ENCODE measurements at regions not wholly inside any gene's neighbourhood (a gene's known extent, or its start where the extent isn't known, plus 50 kb on each side); places are given as distances from the start of the nearest gene placed in this dataset.

DNA sequence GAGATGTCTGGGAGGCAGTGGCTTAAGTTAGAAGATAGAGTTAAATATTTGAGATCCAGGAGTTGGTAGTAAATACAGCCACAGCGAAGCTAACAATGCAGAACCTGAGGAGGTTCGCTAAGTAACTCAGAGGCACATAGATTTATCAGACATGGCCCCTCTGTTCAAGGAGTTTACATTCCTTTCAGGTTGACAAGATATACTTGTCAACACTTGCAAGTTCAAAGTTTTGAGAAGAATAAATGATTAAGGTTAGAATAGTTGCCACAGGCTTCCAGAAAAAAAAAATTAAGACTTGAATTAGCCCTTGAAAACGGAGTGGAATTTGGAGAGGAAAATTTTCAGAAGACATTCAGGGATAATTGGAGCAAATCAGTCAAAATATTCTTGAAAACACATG lies 658.3 kb upstream of the WWC1 start:
- TF ChIP-seq, protein P1, sequence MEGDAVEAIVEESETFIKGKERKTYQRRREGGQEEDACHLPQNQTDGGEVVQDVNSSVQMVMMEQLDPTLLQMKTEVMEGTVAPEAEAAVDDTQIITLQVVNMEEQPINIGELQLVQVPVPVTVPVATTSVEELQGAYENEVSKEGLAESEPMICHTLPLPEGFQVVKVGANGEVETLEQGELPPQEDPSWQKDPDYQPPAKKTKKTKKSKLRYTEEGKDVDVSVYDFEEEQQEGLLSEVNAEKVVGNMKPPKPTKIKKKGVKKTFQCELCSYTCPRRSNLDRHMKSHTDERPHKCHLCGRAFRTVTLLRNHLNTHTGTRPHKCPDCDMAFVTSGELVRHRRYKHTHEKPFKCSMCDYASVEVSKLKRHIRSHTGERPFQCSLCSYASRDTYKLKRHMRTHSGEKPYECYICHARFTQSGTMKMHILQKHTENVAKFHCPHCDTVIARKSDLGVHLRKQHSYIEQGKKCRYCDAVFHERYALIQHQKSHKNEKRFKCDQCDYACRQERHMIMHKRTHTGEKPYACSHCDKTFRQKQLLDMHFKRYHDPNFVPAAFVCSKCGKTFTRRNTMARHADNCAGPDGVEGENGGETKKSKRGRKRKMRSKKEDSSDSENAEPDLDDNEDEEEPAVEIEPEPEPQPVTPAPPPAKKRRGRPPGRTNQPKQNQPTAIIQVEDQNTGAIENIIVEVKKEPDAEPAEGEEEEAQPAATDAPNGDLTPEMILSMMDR (conservative IDR thresholded peaks at IDR 0.05; ENCODE audit: control insufficient read depth, insufficient read depth, low read depth, low read length) = no peak
- H3K4me3 ChIP-seq (ENCODE audit: control insufficient read depth, low read depth, low read length) = no peak overlapping the region
- DNase-seq (ENCODE audit: low read depth) = no peak

DNA sequence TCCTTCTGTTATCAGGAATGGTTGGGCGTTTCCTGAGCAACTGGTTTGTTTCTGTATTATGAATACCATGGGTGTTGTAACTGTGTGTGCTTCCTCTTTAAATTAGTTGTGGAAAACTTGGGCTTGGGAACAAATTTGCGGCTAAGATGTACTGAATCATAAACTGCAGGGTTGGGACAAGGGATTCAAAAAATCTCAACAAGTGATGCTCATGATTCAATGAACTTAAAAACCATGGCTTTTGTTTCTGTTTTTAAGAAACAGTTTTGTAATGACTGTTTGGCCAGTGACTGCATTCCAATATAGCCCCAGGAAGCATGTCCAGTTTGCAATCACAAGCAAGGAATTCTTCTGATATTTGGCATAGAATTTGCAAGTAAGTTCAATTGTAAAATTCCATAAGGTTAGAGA lies 657.5 kb upstream of the WWC1 start:
- peak; percentile 97 for DNase-seq (ENCODE audit: low read depth)
- no peak overlapping the region for H3K4me3 ChIP-seq (ENCODE audit: control insufficient read depth, low read depth, low read length)
- TF ChIP-seq, protein P1 (conservative IDR thresholded peaks at IDR 0.05; ENCODE audit: control insufficient read depth, insufficient read depth, low read depth, low read length) = no peak

- peak; percentile 97 for DNase-seq (ENCODE audit: low read depth)
- H3K4me3 ChIP-seq (ENCODE audit: control insufficient read depth, low read depth, low read length) = no peak overlapping the region
- TF ChIP-seq, protein P1 (conservative IDR thresholded peaks at IDR 0.05; ENCODE audit: control insufficient read depth, insufficient read depth, low read depth, low read length) = no peak
Observed at GRCh38 chr5:167634432-167634831, 657.0 kb upstream of the WWC1 start.

DNA sequence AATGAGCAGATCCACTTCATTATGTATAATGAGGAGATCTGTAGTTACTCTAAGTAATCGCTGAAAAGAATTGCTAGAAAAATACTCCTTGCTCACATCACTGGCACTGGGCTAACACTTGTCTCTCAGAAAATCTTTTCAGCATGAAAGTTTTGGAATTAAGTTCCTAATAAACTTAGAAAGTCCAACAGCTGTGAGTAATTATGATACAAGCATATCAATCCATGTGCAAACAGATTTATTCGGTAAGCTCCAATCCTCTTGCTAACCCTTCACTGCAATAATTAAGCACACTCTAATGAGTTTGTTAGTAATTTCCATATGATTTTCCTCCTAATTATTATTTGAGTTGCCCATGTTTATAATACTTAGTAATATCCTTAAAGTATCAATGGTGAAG lies 652.6 kb upstream of the WWC1 start:
- TF ChIP-seq, protein P1 (conservative IDR thresholded peaks at IDR 0.05; ENCODE audit: control insufficient read depth, insufficient read depth, low read depth, low read length) = no peak
- peak; percentile 23 for DNase-seq (ENCODE audit: low read depth)
- H3K4me3 ChIP-seq (ENCODE audit: control insufficient read depth, low read depth, low read length) = no peak overlapping the region

DNA sequence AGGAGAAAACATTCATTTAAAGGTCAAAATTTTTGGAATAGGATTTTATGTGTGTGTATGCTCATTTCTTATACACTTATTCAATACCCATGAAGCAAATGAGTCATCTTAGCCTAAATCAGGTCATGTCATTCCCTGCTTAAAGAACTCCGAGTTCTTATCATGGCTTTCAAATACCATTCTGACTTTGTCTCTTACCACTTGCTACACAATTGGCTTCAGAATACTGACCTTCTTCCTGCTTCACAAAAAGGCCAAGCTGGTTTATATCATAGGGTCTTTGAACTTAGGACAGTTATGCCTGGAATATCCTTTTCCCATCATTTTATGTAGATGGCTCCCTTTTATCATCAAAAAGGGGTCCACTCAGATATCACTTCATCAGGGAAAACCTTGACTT lies 652.2 kb upstream of the WWC1 start:
- no peak overlapping the region for H3K4me3 ChIP-seq (ENCODE audit: control insufficient read depth, low read depth, low read length)
- DNase-seq (ENCODE audit: low read depth) = peak; percentile 79
- TF ChIP-seq, protein P1 (conservative IDR thresholded peaks at IDR 0.05; ENCODE audit: control insufficient read depth, insufficient read depth, low read depth, low read length) = no peak

DNA sequence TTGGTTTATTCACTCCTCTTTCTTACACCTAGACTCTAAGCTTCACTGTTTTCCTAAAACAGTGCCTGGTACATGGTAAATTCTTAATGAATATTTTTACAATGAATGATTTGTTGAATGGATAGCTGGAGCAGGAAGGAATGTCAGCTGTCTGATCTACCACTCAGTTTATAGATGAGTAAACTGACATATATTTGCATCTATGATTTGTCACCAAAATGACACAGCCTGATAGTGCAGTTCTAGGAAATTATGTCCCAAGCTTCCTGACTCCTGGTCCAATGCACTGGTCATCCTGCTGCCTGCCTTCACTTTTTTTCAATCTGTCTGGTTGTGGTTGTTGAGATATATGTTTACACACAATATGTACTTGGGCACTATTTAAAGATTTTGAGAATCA lies 651.7 kb upstream of the WWC1 start:
- TF ChIP-seq, protein P1 (conservative IDR thresholded peaks at IDR 0.05; ENCODE audit: control insufficient read depth, insufficient read depth, low read depth, low read length) = no peak
- peak; percentile 58 for DNase-seq (ENCODE audit: low read depth)

DNA sequence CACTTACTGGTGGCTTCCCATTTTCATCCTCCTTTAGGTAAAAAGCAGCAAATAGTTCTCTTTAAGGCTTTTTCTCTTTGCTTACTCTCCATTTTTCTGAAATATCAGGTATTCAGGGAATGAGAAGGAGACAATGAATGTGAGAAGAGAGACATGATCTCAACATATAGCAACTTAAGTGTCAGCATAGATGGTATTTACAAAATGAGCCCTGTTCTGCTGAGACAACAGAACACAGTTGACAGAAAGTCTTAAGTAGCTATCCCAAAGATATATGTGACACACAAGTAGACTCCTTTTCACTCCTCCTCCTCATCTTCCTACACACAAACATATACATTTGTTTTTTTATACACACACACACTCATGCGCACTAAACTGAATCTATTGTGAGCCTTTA lies 649.3 kb upstream of the WWC1 start:
- no peak overlapping the region for H3K4me3 ChIP-seq (ENCODE audit: control insufficient read depth, low read depth, low read length)
- DNase-seq (ENCODE audit: low read depth) = no peak
- TF ChIP-seq, protein P1 (conservative IDR thresholded peaks at IDR 0.05; ENCODE audit: control insufficient read depth, insufficient read depth, low read depth, low read length) = no peak

More for the DNA sequence above, 651.7 kb upstream of the WWC1 start:
- no peak overlapping the region for H3K4me3 ChIP-seq (ENCODE audit: control insufficient read depth, low read depth, low read length)
